Activated CD4-positive, alpha-beta T cell treated with anti-CD3 and anti-CD28 coated beads, Interleukin-2, amount 50 U/mL, for 1 hour (primary cell): ENCODE measurements at regions not wholly inside any gene's neighbourhood (a gene's known extent, or its start where the extent isn't known, plus 50 kb on each side); places are given as distances from the start of the nearest gene placed in this dataset.

Source experiments
- DNase-seq: peaks from one replicate; pipeline ENCODE4 v3.0.0-alpha.2; 2020

DNA sequence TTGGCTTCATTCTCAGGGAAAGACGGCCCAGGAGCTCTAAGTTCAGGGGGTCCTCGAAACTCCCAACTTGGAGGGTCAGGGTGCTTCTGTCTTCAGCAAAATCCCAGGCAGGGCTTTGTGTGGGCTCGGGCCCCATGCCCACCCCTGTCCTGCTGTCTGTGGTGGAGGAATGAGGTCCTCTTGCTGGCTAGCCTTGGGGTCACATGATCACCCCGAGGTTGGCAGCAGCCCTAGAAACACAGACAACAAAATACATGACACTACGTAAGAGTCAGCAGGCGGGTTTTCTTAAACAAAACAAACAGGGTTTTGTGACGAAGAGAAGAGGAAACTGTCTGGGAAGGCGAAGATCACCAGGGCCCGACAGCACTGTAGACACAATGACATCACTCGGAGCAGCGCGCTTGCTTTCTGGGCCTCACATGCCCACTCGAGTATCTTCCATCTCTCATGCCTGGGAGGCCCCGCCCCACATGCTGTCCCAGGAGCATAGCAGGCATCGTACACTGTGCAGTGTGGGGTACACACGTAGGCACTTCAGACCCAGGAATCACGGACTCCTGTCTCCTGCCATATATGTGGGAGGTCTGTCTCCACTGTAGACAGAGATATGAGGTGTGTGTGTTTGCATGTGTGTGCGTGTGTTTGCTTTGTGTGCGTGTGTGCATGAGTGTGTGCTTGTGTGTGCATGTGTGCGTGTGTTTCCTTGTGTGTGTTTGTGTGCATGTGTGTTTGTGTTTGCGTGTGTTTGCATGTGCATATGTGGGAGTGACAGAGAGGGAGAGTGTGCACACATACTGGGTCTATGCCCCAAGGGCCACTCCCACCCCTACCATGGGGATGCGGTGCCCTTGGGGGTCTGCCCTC is 94.7 kb downstream of the SIK1 start:
- DNase-seq: no peak

- no peak for DNase-seq
Measured at GRCh38 chr21:43331111-43331961, 95.6 kb downstream of the SIK1 start.

DNA sequence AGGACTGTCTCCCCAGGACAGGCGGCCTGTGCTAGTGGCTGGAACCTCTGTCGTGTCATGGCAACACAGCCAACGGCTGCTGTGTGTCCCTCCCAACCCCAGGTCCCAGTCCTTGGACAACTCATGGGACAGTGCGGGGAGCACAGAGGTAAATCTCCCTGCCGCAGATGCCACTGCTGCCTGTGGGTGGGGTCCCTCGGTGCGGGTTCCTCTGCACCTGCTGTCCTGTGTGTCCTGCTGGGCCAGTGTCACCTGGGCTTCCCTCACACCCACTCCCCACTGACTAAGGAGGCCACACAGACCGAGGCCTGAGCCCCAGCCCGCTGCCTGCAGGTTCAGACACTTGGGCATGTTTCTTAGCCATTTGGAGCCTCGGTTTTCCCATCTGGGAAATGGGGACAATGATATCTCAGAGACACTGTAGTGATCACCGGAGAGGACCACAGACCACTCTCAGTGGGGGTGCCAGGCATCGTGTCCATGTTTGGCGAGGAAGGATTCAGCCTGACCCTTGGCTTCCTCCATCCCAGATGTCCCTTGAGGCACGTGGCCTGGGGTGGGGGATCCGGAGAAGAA is 96.5 kb downstream of the SIK1 start:
- DNase-seq: no peak

GRCh38 chr21:43329711-43330269 is 97.1 kb downstream of the SIK1 start:
- no peak for DNase-seq

GRCh38 chr21:43328958-43329691 is 97.8 kb downstream of the SIK1 start:
- DNase-seq: no peak

- no peak for DNase-seq
Measured at GRCh38 chr21:43328185-43328957, 98.6 kb downstream of the SIK1 start.

DNA sequence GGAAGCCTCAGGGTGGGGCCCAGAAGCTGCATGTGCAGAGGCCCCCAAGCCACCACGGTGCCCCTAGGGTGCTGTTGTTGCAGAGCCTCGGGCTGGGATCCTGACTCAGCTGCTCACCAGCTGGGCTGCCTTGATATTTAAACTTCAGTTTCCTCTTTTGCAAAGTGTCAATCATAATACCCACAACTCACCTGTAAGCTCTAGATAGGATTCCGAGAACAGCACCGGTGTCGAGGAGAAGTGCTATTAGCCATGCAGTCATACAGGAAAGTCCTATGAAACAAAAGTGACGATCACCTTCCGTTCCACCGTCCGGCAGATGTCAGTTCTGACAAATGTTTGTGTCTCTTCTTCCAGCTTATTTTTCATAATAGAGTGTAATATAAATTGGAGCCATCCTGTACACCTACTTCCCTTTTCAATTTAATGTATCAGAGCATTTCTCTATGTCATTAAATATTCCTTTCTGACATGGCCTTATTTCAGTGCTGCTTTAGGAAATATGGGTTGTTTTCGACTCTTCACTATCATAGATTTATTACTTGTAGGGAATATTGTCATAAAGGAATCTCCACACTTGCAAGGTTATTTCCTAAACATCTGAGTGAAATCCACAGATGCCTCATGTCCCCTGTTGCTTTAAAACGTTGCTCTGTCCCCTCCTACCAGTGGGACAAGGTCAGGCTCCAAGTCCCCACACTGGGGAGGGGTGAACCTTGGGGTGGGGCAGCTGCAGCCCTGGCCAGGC is 100.8 kb downstream of the SIK1 start:
- DNase-seq: no peak

- DNase-seq: no peak
Measured at GRCh38 chr21:43325036-43325435, 101.9 kb downstream of the SIK1 start.

- DNase-seq: no peak
Measured at GRCh38 chr21:43324596-43324995, 102.3 kb downstream of the SIK1 start.

DNA sequence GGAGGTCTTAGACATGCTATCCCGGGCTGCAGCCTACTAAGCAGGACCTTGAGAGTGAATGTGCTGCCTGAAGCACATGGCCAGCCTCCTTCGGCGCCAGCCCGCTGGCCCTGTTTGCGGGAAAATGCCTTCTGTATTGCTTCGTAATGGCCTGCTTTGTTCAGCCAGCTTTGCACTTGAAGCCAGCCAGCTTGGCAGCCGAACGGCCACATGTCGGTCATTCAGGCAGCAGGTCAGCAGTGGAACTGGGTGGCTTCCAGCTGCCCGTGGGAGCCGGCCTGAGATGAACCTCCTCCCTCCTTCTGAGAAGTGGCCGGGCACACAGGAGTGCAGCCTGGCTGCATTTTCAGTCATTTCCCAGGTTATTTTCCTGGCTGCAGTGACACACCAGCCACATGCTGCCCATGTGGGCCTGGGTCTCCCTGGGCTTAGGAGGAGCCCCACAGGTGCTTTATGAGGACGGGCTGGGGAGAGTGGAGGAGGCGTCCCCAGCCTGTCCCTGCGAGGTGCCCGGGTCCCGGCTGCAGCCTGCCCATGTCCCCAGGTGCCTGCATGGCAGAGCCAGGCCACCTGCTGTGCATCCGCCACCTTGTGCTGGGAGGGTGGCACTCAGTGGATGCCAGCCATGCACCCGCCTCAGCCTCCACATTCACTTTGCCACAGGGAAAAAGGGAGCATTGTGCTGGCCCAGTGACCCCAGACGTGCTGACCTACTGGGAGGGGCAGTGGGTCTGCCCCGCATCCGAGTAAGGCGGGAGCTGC is 103.5 kb downstream of the SIK1 start:
- no peak for DNase-seq

DNA sequence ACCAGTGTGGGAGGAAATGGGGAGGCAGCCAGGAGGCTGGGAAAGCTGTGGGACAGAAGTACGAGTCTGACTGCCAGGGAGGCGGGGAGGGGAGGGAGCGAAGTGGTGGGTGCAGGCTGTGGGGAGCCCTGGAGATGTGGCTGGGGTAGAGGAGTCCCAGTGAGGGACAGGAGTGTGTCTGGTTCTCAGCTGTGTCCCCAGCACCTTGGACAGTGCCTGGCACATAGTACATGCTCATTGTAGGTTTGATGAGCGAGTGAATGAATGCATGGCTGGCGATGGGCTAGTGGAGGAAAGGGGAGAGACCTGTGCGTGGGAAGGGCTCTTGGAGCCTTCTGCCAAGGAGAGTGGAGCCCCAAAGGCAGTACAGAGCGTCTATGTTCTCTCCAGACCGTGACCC is 104.1 kb downstream of the SIK1 start:
- no peak for DNase-seq

GRCh38 chr21:43322311-43322710 is 104.6 kb downstream of the SIK1 start:
- DNase-seq: no peak

GRCh38 chr21:43321611-43322010 is 105.3 kb downstream of the SIK1 start:
- no peak for DNase-seq

GRCh38 chr21:43321111-43321510 is 105.8 kb downstream of the SIK1 start:
- no peak for DNase-seq

- no peak for DNase-seq
Measured at GRCh38 chr21:43320526-43320925, 106.4 kb downstream of the SIK1 start.

GRCh38 chr21:43318841-43319781 is 107.8 kb downstream of the SIK1 start:
- no peak for DNase-seq

DNA sequence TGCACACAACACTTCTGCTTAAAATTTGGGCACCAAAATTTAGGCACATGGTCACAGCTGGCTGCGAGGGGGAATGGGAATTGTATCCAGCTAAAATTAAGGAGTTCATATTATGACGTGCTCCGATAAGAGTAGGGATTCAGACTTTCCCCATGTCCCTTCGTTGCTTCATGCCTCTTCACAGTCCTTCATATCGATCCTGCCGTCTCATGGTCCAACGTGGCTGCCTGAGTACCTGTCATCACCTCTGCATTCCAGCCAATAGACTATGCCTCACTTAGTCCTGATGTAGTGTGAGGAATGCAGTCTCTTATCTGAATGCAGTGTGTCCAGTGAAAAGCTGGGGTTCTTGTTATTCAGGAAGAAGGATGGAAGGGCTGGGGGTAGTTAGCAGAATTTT is 108.6 kb downstream of the SIK1 start:
- DNase-seq: no peak

- no peak for DNase-seq
Measured at GRCh38 chr21:43317959-43318358, 109.0 kb downstream of the SIK1 start.

- no peak for DNase-seq
Measured at GRCh38 chr21:43317254-43317748, 109.6 kb downstream of the SIK1 start.
